Progenitor cell of endocrine pancreas (in vitro differentiated cells): ENCODE measurements at regions not wholly inside any gene's neighbourhood (a gene's known extent, or its start where the extent isn't known, plus 50 kb on each side); places are given as distances from the start of the nearest gene placed in this dataset.

Experiments used
- DNase-seq: peaks from one replicate; pipeline ENCODE4 v3.0.0; 2021; ENCODE audit warnings: low spot score; ENCODE audit not compliant: unreplicated experiment
- H3K27ac Mint-ChIP-seq: 2 replicates; pipeline ENCODE4 v1.8.0; 2021; ENCODE audit warnings: mild to moderate bottlenecking, moderate library complexity, mixed read lengths
- H3K27me3 Mint-ChIP-seq: 2 replicates; pipeline ENCODE4 v1.8.0; 2021; ENCODE audit warnings: mixed read lengths
- H3K36me3 Mint-ChIP-seq: 2 replicates; pipeline ENCODE4 v1.8.0; 2022; ENCODE audit warnings: mixed read lengths; ENCODE audit not compliant: insufficient read depth
- H3K4me1 Mint-ChIP-seq: 2 replicates; pipeline ENCODE4 v1.8.0; 2021; ENCODE audit warnings: low read depth, mixed read lengths
- H3K4me3 Mint-ChIP-seq: 2 replicates; pipeline ENCODE4 v1.8.0; 2021; ENCODE audit warnings: low read depth, mild to moderate bottlenecking, moderate library complexity, mixed read lengths
- H3K9me3 Mint-ChIP-seq: 2 replicates; pipeline ENCODE4 v1.8.0; 2021; ENCODE audit warnings: low read depth, mixed read lengths
- TF ChIP-seq, protein P1 (sequence below): fragments of 200-600 bp; sonication (generic); IDR thresholded peaks from one replicate; pipeline ENCODE4 v1.5.0; 2021; ENCODE audit warnings: antibody characterized with exemption, mild to moderate bottlenecking; ENCODE audit not compliant: unreplicated experiment

DNA sequence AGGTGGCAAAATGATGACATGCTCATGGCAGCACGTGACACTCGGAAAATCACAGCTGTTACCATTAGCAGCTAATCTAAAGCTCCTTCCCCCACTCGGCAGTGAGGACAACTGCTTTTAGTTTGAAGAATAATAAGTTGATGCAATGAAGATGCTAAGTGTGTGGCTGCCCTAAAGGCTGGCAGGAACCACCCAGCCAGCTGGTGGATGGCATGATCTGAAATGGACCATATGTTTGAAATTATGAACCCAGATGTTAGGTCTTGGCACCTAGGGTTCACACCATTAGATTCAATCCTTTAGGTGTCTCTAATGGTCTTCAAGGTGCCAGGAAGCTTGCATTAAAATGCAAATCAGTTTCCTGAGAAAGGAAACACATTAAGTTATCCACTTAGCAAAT lies 230.1 kb downstream of the WDR11 start:
- peaks cover 19% of the 10 kb centered on the region for H3K4me1 Mint-ChIP-seq
- peaks cover 12% of the 10 kb centered on the region for H3K27me3 Mint-ChIP-seq
- H3K36me3 Mint-ChIP-seq, result no peaks in the 10 kb centered on the region
- no peak for DNase-seq
- TF ChIP-seq, protein P1, sequence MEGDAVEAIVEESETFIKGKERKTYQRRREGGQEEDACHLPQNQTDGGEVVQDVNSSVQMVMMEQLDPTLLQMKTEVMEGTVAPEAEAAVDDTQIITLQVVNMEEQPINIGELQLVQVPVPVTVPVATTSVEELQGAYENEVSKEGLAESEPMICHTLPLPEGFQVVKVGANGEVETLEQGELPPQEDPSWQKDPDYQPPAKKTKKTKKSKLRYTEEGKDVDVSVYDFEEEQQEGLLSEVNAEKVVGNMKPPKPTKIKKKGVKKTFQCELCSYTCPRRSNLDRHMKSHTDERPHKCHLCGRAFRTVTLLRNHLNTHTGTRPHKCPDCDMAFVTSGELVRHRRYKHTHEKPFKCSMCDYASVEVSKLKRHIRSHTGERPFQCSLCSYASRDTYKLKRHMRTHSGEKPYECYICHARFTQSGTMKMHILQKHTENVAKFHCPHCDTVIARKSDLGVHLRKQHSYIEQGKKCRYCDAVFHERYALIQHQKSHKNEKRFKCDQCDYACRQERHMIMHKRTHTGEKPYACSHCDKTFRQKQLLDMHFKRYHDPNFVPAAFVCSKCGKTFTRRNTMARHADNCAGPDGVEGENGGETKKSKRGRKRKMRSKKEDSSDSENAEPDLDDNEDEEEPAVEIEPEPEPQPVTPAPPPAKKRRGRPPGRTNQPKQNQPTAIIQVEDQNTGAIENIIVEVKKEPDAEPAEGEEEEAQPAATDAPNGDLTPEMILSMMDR, result no peak
- no peak overlapping the region for H3K4me3 Mint-ChIP-seq
- H3K9me3 Mint-ChIP-seq, result no peaks in the 10 kb centered on the region
- H3K27ac Mint-ChIP-seq, result no peak overlapping the region

DNA sequence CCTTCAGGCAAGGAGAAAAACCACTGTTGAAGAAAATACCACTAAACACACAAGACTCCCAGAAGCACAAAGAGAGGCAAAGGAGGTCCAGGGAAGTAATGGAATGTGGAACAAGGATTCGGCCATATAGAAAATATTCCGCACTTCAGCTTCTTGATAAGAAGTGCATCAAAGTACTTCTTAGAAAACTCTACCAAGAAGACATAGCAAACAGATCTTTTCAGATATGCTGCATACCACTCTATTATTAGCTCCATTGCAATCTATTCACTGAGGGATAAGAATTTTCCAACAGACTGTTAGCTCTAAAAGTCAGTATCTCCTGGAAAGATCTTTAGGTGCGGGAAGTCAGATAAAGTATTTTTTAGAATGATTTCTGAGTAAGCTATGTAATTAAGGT lies 231.8 kb downstream of the WDR11 start:
- Mint-ChIP-seq H3K9me3 (no peaks in the 10 kb centered on the region), H3K27ac (no peak overlapping the region), H3K4me1 (peaks cover 19% of the 10 kb centered on the region), H3K36me3 (no peaks in the 10 kb centered on the region), H3K27me3 (peaks cover 12% of the 10 kb centered on the region), H3K4me3 (no peak overlapping the region)
- no peak for DNase-seq
- TF ChIP-seq, protein P1, result no peak

DNA sequence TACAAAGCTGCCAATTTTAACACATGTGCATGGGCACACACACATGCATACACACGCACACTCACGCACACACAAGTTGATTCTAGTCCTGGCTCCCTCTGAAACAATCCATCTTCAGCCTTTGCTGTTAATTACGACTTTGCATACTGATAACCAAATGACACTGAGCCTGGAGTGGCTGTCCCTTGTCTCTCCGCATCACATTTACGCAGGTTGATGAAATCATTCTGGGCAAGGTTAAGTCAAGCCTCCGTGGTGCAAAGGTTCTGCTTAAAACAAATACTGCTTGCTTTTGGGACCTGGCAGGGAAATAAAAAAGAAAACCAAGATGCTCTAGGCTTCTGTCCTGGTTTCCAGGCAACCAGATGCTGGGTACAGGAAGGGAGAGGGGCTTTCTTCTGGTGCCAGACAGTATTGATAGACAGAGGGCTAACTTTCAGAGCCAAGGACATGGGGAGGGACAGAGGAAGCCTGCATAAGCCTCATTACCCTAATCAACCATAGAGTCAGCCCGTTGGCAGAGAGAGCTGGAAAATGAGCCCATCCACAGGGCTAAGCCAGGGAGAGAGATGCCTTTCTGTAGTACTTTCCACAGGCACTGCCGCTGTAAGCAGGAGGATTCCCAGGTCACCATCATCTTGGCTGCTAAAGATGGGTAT lies 233.0 kb downstream of the WDR11 start:
- TF ChIP-seq, protein P1, result no peak
- Mint-ChIP-seq H3K27me3 (peaks cover 5% of the 10 kb centered on the region), H3K4me1 (peaks cover 15% of the 10 kb centered on the region)

DNA sequence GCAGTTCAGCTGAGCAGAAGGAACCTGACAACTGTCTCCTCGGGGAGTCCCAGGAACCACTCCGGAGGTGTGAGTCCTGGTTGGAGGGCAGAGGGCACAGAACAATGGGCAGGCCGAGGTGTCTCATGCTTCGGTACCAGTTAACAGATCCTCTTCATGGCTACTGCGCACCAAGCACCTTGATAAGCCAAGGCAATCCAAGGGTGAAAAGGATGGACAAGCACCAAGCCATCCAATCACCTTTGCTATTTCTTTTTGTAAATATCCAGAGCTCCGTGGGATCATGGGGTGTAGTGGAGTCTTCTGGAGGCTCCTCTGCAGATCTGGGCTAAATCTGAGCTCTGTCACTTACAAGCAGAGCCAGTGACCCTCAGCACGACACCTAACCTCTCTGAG lies 233.5 kb downstream of the WDR11 start:
- Mint-ChIP-seq H3K4me3 (no peak overlapping the region), H3K9me3 (no peaks in the 10 kb centered on the region), H3K36me3 (no peaks in the 10 kb centered on the region), H3K27me3 (peaks cover 5% of the 10 kb centered on the region), H3K4me1 (peaks cover 12% of the 10 kb centered on the region), H3K27ac (no peak overlapping the region)
- TF ChIP-seq, protein P1, result no peak
- no peak for DNase-seq

More for the DNA sequence above, 233.0 kb downstream of the WDR11 start:
- DNase-seq, result no peak
- H3K36me3 Mint-ChIP-seq, result no peaks in the 10 kb centered on the region
- no peaks in the 10 kb centered on the region for H3K9me3 Mint-ChIP-seq
- no peak overlapping the region for H3K27ac Mint-ChIP-seq
- H3K4me3 Mint-ChIP-seq, result no peak overlapping the region

DNA sequence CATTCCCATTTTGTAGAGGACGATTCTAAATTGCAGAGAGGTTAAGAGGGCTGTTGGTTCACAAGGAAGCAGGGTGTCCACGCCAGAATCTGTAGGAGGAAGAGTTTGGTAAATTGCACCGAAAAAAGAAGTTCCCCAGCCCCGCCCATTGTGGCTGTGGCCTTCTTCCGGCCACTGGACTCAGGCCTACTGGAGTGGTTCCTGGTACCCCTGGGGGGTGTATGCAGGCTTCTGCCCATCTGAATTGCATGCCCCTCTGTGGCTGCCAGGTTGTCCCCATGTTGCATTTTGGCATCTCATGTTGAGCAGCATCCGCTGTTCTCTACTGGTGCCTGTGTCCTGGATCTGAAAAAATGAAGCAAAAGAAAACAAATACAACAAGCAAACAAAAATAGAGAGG lies 234.2 kb downstream of the WDR11 start:
- H3K9me3 Mint-ChIP-seq, result no peaks in the 10 kb centered on the region
- H3K4me1 Mint-ChIP-seq, result peaks cover 5% of the 10 kb centered on the region
- no peak overlapping the region for H3K27ac Mint-ChIP-seq
- H3K4me3 Mint-ChIP-seq, result no peak overlapping the region
- H3K36me3 Mint-ChIP-seq, result no peaks in the 10 kb centered on the region
- TF ChIP-seq, protein P1, result no peak
- peaks cover 5% of the 10 kb centered on the region for H3K27me3 Mint-ChIP-seq
- no peak for DNase-seq
